ENCODE measurements at regions not wholly inside any gene's neighbourhood (a gene's known extent, or its start where the extent isn't known, plus 50 kb on each side); places are given as distances from the start of the nearest gene placed in this dataset.

GRCh38 chr4:134145369-134145768, 56.2 kb downstream of the PABPC4L start:
- no peak overlapping the region for H3K4me3 Mint-ChIP-seq (ENCODE audit: unreplicated experiment)
- H3K9me3 Mint-ChIP-seq (ENCODE audit: unreplicated experiment): no peaks in the 10 kb centered on the region
- no peak for DNase-seq (ENCODE audit: extremely low spot score, unreplicated experiment)
- TF ChIP-seq CTCF (IDR thresholded peaks at IDR 0.05): no peak
- H3K27ac Mint-ChIP-seq (ENCODE audit: unreplicated experiment): no peak overlapping the region
- no peaks in the 10 kb centered on the region for H3K27me3 Mint-ChIP-seq (ENCODE audit: unreplicated experiment)
- H3K36me3 Mint-ChIP-seq (ENCODE audit: unreplicated experiment): no peaks in the 10 kb centered on the region
- H3K4me1 Mint-ChIP-seq (ENCODE audit: unreplicated experiment): no peaks in the 10 kb centered on the region

GRCh38 chr4:134144337-134144736, 57.3 kb downstream of the PABPC4L start:
- no peaks in the 10 kb centered on the region for H3K36me3 Mint-ChIP-seq (ENCODE audit: unreplicated experiment)
- no peak overlapping the region for H3K27ac Mint-ChIP-seq (ENCODE audit: unreplicated experiment)
- no peak for DNase-seq (ENCODE audit: extremely low spot score, unreplicated experiment)
- no peaks in the 10 kb centered on the region for H3K9me3 Mint-ChIP-seq (ENCODE audit: unreplicated experiment)
- H3K4me3 Mint-ChIP-seq (ENCODE audit: unreplicated experiment): no peak overlapping the region
- no peaks in the 10 kb centered on the region for H3K27me3 Mint-ChIP-seq (ENCODE audit: unreplicated experiment)
- no peaks in the 10 kb centered on the region for H3K4me1 Mint-ChIP-seq (ENCODE audit: unreplicated experiment)
- no peak for TF ChIP-seq CTCF (IDR thresholded peaks at IDR 0.05)

GRCh38 chr4:134141728-134142127, 59.9 kb downstream of the PABPC4L start:
- H3K27me3 Mint-ChIP-seq (ENCODE audit: unreplicated experiment): no peaks in the 10 kb centered on the region
- no peaks in the 10 kb centered on the region for H3K9me3 Mint-ChIP-seq (ENCODE audit: unreplicated experiment)
- no peak overlapping the region for H3K4me3 Mint-ChIP-seq (ENCODE audit: unreplicated experiment)
- no peak overlapping the region for H3K27ac Mint-ChIP-seq (ENCODE audit: unreplicated experiment)
- no peaks in the 10 kb centered on the region for H3K4me1 Mint-ChIP-seq (ENCODE audit: unreplicated experiment)
- no peaks in the 10 kb centered on the region for H3K36me3 Mint-ChIP-seq (ENCODE audit: unreplicated experiment)
- no peak for DNase-seq (ENCODE audit: extremely low spot score, unreplicated experiment)
- TF ChIP-seq CTCF (IDR thresholded peaks at IDR 0.05): no peak

- H3K4me3 Mint-ChIP-seq (ENCODE audit: unreplicated experiment): no peak overlapping the region
- no peaks in the 10 kb centered on the region for H3K27me3 Mint-ChIP-seq (ENCODE audit: unreplicated experiment)
- H3K36me3 Mint-ChIP-seq (ENCODE audit: unreplicated experiment): no peaks in the 10 kb centered on the region
- H3K9me3 Mint-ChIP-seq (ENCODE audit: unreplicated experiment): no peaks in the 10 kb centered on the region
- no peak overlapping the region for H3K27ac Mint-ChIP-seq (ENCODE audit: unreplicated experiment)
- no peak for DNase-seq (ENCODE audit: extremely low spot score, unreplicated experiment)
- H3K4me1 Mint-ChIP-seq (ENCODE audit: unreplicated experiment): peaks cover 2% of the 10 kb centered on the region
- TF ChIP-seq CTCF (IDR thresholded peaks at IDR 0.05): no peak
Measured at GRCh38 chr4:134139188-134139587, 62.4 kb downstream of the PABPC4L start.

- TF ChIP-seq CTCF (IDR thresholded peaks at IDR 0.05): no peak
- Mint-ChIP-seq H3K4me1 (ENCODE audit: unreplicated experiment) (peaks cover 2% of the 10 kb centered on the region), H3K36me3 (ENCODE audit: unreplicated experiment) (no peaks in the 10 kb centered on the region), H3K27ac (ENCODE audit: unreplicated experiment) (no peak overlapping the region), H3K27me3 (ENCODE audit: unreplicated experiment) (no peaks in the 10 kb centered on the region), H3K9me3 (ENCODE audit: unreplicated experiment) (peaks cover 29% of the 10 kb centered on the region), H3K4me3 (ENCODE audit: unreplicated experiment) (no peak overlapping the region)
- DNase-seq (ENCODE audit: extremely low spot score, unreplicated experiment): no peak
Measured at GRCh38 chr4:134132086-134132783, 69.4 kb downstream of the PABPC4L start.

All from osteocyte (in vitro differentiated cells).